Suprapubic skin (tissue), 4 donors: ENCODE measurements at regions not wholly inside any gene's neighbourhood (a gene's known extent, or its start where the extent isn't known, plus 50 kb on each side); places are given as distances from the start of the nearest gene placed in this dataset.

Experiments
- DNase-seq, 2 donors: peaks; one replicate each; pipeline ENCODE4 v3.0.0-alpha.2; 2019; ENCODE audit warnings: low spot score in 2 of 2
- H3K27ac ChIP-seq: fragments of 200-600 bp; sonication (generic); one replicate; pipeline ENCODE4 v1.5.1; 2019
- H3K27me3 ChIP-seq: fragments of 200-600 bp; sonication (generic); one replicate; pipeline ENCODE4 v1.5.1; 2019
- H3K36me3 ChIP-seq: fragments of 200-600 bp; sonication (generic); one replicate; pipeline ENCODE4 v1.5.1; 2019
- H3K4me1 ChIP-seq: fragments of 200-600 bp; sonication (generic); one replicate; pipeline ENCODE4 v1.5.1; 2019
- H3K4me3 ChIP-seq: fragments of 200-600 bp; sonication (generic); one replicate; pipeline ENCODE4 v1.5.1; 2019; ENCODE audit warnings: mild to moderate bottlenecking
- H3K9me3 ChIP-seq: fragments of 200-600 bp; sonication (generic); one replicate; pipeline ENCODE4 v1.5.1; 2019
- CTCF ChIP-seq, 2 donors: fragments of 200-600 bp in 1 of 2; fragments of 450-650 bp in 1 of 2; sonication (generic) in 1 of 2; IDR thresholded peaks; one replicate each; pipeline ENCODE4 v1.5.1; 2016 to 2019; ENCODE audit warnings: antibody characterized with exemption in 2 of 2, mild to moderate bottlenecking in 1 of 2, moderate library complexity in 1 of 2
- EP300 ChIP-seq: sonication (generic); formaldehyde crosslinking; IDR thresholded peaks from one replicate; pipeline ENCODE4 v1.6.1; 2017; ENCODE audit warnings: antibody characterized with exemption
- POLR2A ChIP-seq, 2 donors: fragments of 450-650 bp; IDR thresholded peaks; one replicate each; pipeline ENCODE4 v1.6.1; 2017; ENCODE audit warnings: antibody characterized with exemption in 2 of 2, mild to moderate bottlenecking in 2 of 2, moderate library complexity in 2 of 2
- POLR2AphosphoS5 ChIP-seq, 3 donors: sonication (generic); formaldehyde crosslinking; IDR thresholded peaks; one replicate each; pipeline ENCODE4 v1.6.1; 2017; ENCODE audit warnings: antibody characterized with exemption in 3 of 3
- WGBS: methylation state at CpG from one replicate; pipeline ENCODE4 v1.1.5; 2018; 5-methylcytosine and 5-hydroxymethylcytosine counted together

GRCh38 chr10:57468894-57469432 is 798.7 kb downstream of the IPMK start:
- Histone ChIP-seq H3K4me3 (no peak overlapping the region), H3K27me3 (no peaks in the 10 kb centered on the region), H3K27ac (no peak overlapping the region), H3K4me1 (no peaks in the 10 kb centered on the region), H3K9me3 (no peaks in the 10 kb centered on the region), H3K36me3 (no peaks in the 10 kb centered on the region)
- 64% methylated on average over 4 of the region's 4 CpGs for WGBS
- no peak for DNase-seq
- TF ChIP-seq CTCF (IDR thresholded peaks at IDR 0.05) (no peak), POLR2A (IDR thresholded peaks at IDR 0.05) (no peak), POLR2AphosphoS5 (IDR thresholded peaks at IDR 0.05) (no peak), EP300 (no peak)

- Histone ChIP-seq H3K4me1 (no peaks in the 10 kb centered on the region), H3K9me3 (no peaks in the 10 kb centered on the region), H3K36me3 (no peaks in the 10 kb centered on the region), H3K27ac (no peak overlapping the region), H3K27me3 (no peaks in the 10 kb centered on the region), H3K4me3 (no peak overlapping the region)
- TF ChIP-seq POLR2AphosphoS5 (IDR thresholded peaks at IDR 0.05) (no peak), CTCF (IDR thresholded peaks at IDR 0.05) (no peak), POLR2A (IDR thresholded peaks at IDR 0.05) (no peak), EP300 (no peak)
- WGBS, result 82% methylated on average over 2 of the region's 2 CpGs
- DNase-seq, result no peak
Observed at GRCh38 chr10:57465155-57465554, 802.5 kb downstream of the IPMK start.

GRCh38 chr10:57460540-57460939 is 807.2 kb downstream of the IPMK start:
- H3K27ac ChIP-seq, result no peak overlapping the region
- no peaks in the 10 kb centered on the region for H3K36me3 ChIP-seq
- no peak for DNase-seq
- H3K9me3 ChIP-seq, result no peaks in the 10 kb centered on the region
- no peaks in the 10 kb centered on the region for H3K27me3 ChIP-seq
- TF ChIP-seq CTCF (IDR thresholded peaks at IDR 0.05) (no peak), EP300 (no peak), POLR2AphosphoS5 (IDR thresholded peaks at IDR 0.05) (no peak), POLR2A (IDR thresholded peaks at IDR 0.05) (no peak)
- WGBS, result 83% methylated on average over 1 of the region's 1 CpG
- H3K4me3 ChIP-seq, result no peak overlapping the region
- no peaks in the 10 kb centered on the region for H3K4me1 ChIP-seq

GRCh38 chr10:57457972-57458512 is 809.7 kb downstream of the IPMK start:
- Histone ChIP-seq H3K27me3 (no peaks in the 10 kb centered on the region), H3K36me3 (no peaks in the 10 kb centered on the region), H3K9me3 (no peaks in the 10 kb centered on the region), H3K4me1 (no peaks in the 10 kb centered on the region), H3K4me3 (no peak overlapping the region), H3K27ac (no peak overlapping the region)
- no peak for DNase-seq
- TF ChIP-seq POLR2AphosphoS5 (IDR thresholded peaks at IDR 0.05), result no peak
- TF ChIP-seq EP300, result no peak
- no peak for TF ChIP-seq POLR2A (IDR thresholded peaks at IDR 0.05)
- TF ChIP-seq CTCF (IDR thresholded peaks at IDR 0.05), result no peak
- WGBS, result 57% methylated on average over 3 of the region's 3 CpGs

- no peak overlapping the region for H3K4me3 ChIP-seq
- no peaks in the 10 kb centered on the region for H3K36me3 ChIP-seq
- H3K9me3 ChIP-seq, result no peaks in the 10 kb centered on the region
- no peaks in the 10 kb centered on the region for H3K27me3 ChIP-seq
- H3K4me1 ChIP-seq, result no peaks in the 10 kb centered on the region
- H3K27ac ChIP-seq, result no peak overlapping the region
- TF ChIP-seq CTCF (IDR thresholded peaks at IDR 0.05), result no peak
- no peak for TF ChIP-seq POLR2A (IDR thresholded peaks at IDR 0.05)
- no peak for TF ChIP-seq EP300
- DNase-seq, result no peak
- 55% methylated on average over 2 of the region's 2 CpGs for WGBS
Observed at GRCh38 chr10:57430376-57430775, 837.3 kb downstream of the IPMK start.
